Erythroblast (primary cell): ENCODE measurements at regions not wholly inside any gene's neighbourhood (a gene's known extent, or its start where the extent isn't known, plus 50 kb on each side); places are given as distances from the start of the nearest gene placed in this dataset.

ENCODE experiments used
- GATA1 ChIP-seq: IDR thresholded peaks from 2 replicates; pipeline ENCODE4 v1.6.1; 2011; ENCODE audit warnings: low read depth, mild to moderate bottlenecking, control low read depth, low read length, moderate library complexity
- POLR2A ChIP-seq: IDR thresholded peaks from 2 replicates; pipeline ENCODE4 v1.6.1; 2011; ENCODE audit warnings: mild to moderate bottlenecking, low read length

DNA sequence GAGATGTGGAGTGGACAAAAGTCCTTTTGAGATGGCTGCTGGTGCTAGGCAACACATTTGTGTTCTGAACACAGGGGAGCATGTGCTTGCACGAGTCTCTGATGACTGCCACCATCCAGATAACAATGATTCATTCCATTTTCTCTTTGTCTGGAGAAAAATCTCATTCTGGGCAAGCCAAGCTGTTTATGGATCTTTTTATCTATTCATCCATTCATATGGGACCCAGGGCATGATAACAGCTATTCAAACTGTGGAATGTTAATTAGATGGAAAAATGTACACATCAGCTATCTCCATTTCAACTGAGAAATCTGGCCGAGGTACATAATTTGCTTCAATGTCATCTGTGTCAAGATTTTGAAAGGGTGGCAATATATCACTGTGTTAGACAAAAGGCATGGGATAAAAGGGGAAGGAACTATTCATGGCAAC is 117.5 kb upstream of the ZBED5 start:
- TF ChIP-seq POLR2A (no peak), GATA1 (no peak)
